HuH-7.5 (cell line): ENCODE measurements at regions not wholly inside any gene's neighbourhood (a gene's known extent, or its start where the extent isn't known, plus 50 kb on each side); places are given as distances from the start of the nearest gene placed in this dataset.
"Not testable (repeated sequence)": the region's sequence is repeated elsewhere in the genome, so short reads cannot be mapped to it uniquely, and the experiment has no call there.

Experiments
- DNase-seq: peaks from one replicate; pipeline ENCODE4 v3.0.0; 2011; ENCODE audit warnings: low spot score

DNA sequence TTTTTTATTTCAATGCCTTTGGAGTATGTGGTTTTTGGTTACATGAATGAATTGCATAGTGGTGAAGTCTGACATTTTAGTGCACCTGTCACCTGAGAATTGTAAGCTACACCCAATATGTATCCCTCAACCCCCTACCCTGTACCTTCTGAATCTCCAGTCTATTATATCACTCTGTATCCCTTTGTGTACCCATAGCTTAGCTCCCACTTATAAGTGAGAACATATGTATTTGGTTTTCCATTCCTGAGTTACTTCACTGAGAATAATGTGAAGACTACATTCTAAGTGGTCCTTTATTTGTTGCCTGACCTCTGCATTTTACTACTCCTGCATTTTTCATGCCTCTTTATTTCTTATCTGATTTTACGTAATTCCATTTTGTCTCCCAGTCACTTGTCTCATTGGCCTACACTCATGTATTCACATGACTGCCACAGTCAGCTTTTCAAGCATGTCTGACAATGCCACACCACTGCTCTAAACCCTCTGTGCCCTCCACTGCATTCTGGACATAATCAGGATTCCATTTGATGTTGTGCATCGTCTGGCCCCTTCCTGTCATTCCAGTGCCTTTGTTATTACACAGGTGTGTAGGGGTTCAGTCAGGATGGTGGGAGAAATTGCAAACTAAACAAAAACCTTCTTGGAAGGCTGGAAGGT lies 1325.5 kb downstream of the XPNPEP1 start:
- no peak for DNase-seq

GRCh38 chr10:108597031-108597430 lies 1326.3 kb downstream of the XPNPEP1 start:
- DNase-seq, result no peak

DNA sequence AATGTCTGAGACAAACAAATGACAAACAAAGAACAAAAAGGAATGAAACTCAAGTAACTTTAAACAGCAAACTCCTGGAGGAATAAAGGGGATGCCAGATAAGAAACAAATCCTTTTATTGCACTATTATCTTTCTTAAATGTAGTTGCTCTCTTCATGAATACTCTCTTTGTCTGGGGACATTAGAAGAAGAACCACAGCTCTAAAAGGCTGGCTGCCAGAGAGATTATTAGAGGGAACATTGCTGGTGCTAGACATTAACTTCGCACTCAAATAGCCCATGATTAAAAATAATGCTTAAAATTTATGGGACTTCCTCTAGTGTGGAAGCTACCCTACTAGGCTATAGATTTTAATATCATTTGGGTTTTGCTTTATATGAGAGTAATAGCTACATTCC lies 1330.4 kb downstream of the XPNPEP1 start:
- DNase-seq, result no peak

DNA sequence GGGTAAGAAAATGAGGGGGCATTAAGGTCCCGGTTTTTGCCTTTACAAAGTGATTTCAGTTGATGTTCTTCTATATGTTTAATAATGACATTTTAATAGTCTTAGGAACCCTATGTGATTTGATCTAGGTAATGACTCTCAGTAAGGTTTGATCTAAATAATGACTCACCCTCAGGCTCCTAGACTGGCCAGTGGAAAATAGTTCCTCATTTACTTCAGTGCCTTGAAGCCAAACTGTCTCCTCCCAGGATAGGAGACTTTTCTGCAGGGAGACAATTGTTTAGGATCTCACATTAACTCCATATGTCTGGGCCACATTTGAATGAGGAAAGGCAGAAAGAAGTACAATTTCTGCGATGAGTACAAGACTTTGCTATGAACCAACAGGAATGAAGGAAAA lies 1331.9 kb downstream of the XPNPEP1 start:
- DNase-seq, result no peak

- DNase-seq, result no peak
Measured at GRCh38 chr10:108586424-108586823, 1336.9 kb downstream of the XPNPEP1 start.

- no peak for DNase-seq
Measured at GRCh38 chr10:108583877-108584276, 1339.4 kb downstream of the XPNPEP1 start.

- no peak for DNase-seq
Measured at GRCh38 chr10:108582888-108583287, 1340.4 kb downstream of the XPNPEP1 start.

GRCh38 chr10:108582387-108582786 lies 1340.9 kb downstream of the XPNPEP1 start:
- peak; percentile 22 for DNase-seq

- no peak for DNase-seq
Measured at GRCh38 chr10:108578258-108578657, 1345.1 kb downstream of the XPNPEP1 start.

DNA sequence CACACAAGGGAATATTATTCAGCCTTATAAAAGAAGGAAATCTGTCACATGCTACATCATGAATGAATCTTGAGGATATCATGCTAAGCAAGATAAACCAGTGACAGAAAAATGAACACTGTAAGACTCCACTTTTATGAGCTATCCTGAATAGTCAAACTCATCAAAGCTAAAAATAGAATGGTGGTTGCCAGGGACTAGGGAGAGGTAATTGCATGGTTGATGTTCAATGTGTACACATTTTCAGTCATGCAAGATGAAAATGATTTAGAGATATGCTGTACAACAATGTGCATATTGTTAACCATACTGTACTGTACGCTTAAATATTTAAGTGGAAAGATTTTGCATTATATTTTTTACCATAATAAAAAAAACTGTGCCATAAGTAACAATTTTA lies 1349.1 kb downstream of the XPNPEP1 start:
- no peak for DNase-seq

DNA sequence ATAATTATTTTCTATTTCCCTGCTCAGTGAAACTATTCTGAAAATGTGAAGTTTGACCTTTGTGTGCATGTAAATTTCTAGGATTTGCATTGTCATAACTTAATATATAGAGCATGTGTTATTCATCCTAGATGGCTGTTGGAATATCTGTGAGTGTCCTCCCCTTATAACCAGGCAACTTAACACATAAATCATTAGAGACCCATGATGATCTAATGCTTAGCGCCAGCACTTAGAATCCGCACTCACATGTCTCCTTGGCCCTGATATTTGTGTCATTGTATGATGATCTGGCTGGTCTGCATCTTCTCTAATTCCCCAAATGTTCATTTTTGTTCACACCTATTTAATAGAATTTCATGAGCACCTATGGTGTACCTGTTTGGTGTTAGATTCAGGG lies 1354.5 kb downstream of the XPNPEP1 start:
- DNase-seq, result no peak

GRCh38 chr10:108567899-108568752 lies 1355.2 kb downstream of the XPNPEP1 start:
- no peak for DNase-seq

DNA sequence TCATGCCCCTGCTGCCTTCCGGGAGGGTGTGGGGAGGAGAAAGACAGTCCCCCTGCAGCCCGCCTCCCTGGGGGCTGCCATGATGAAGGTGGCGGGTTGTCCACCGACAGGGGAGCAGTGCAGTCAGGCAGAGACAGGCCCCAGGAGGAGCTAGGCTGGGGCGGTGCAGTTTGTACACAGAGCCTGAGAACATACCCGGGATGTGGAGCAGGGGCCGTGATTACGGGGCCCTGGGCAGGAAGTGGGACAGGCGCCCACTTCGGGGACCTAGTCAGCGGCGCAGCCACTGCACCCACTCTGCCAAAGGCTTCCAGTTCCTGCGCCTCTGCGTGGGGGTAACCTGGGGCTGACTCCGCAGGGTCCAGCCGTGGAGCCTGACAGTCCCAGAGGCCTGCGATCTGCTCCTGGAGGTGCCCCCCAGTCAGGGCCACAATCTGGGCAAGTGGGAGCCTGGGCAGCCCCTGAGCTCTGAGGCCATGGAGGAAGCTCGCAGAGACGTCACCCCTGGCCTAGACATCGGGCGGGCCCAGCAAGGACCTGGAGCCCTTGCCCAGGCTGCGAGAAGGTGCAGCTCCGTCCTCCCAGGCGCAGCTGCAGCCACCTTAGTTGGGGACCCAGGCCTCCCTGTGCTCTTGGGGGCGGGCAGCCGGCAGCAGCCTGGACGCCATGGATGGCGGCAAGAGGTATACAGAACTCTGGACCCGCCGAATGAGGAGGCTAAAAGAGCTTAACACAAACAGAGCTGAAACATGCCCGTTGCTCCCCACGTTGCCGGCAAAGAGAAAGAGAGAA lies 1356.8 kb downstream of the XPNPEP1 start:
- DNase-seq, result no peak

GRCh38 chr10:108562105-108562504 lies 1361.2 kb downstream of the XPNPEP1 start:
- no peak for DNase-seq

DNA sequence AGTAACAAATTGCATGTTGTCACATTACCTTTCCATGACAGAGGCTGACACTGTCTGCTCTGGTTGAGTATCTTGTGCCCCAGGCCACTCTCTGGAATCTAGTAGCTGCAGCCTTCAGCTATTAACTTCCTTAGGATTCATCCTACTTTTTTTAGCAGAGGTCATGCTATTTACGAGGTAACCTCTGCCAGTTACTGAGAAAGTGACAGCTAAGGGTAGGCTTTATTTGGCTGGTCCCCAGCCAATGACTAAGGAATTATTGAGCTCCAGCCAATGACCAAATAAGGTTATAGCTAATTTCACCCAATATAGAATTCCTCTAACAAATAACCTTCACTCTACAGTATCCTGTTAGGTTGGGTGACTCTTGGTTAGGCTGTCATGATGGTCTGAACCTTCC lies 1361.7 kb downstream of the XPNPEP1 start:
- no peak for DNase-seq

DNA sequence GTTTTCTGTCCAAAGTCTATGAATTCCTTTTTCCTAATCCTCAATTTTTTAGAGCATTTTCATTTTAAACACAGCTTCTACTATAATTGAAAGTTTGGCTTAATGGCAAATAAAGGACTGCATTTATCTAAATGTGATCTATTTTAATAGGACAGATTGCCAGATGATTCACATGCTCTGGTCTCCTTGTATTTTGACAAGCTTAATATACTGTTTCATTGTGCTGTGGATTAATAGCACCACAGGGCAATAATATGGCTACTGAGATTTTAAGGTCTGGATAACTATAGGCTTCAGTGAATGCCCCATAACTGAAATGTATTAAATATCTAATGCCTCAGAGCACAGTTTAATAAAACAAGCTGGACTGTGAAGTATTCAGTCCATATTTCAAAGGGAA lies 1362.8 kb downstream of the XPNPEP1 start:
- DNase-seq, result no peak

DNA sequence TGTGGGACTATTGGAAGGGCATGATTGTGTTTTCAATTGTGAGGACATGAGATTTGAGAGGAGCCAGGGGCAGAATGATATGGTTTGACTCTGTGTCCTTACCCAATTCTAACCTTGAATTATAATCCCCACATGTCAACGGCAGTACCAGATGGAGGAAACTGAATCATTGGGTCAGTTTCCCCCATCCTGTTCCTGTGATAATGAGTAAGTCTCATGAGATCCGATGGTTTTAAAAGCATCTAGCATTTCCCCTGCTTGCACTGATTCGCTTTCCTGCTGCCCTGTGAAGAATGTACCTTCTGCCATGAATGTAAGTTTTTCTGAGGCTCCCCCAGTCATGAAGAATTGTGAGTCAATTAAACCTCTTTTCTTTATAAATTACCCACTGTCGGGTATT lies 1367.1 kb downstream of the XPNPEP1 start:
- DNase-seq, result no peak

GRCh38 chr10:108545921-108546320 lies 1377.4 kb downstream of the XPNPEP1 start:
- no peak for DNase-seq

DNA sequence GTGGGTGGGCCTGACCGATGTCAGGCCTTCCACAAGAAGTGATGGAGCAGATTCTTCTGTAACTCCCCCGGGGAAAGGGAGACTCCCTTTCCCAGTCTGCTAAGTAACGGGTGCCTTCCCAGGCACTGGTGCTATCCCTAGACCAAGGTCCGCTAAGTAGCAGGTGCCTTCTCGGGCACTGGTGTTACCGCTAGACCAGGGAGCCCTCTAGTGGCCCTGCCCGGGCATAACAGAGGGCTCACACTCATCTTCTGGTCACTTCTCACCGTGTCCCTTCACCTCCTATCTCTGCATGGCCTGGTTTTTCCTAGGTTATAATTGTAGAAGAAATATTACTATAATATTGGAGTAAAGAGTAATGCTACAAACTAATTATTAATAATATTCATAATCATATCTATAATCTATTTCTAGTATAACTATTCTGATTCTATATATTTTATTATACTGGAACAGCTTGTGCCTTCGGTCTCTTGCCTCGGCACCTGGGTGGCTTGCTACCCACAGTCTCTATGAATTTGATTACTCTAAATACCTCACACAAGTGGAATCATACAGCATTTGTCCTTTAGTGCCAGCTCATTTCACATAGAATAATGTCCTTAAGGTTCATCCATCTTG lies 1378.7 kb downstream of the XPNPEP1 start:
- no peak for DNase-seq

GRCh38 chr10:108533551-108533950 lies 1369.0 kb upstream of the SORCS1 start:
- DNase-seq, result not testable (repeated sequence)

DNA sequence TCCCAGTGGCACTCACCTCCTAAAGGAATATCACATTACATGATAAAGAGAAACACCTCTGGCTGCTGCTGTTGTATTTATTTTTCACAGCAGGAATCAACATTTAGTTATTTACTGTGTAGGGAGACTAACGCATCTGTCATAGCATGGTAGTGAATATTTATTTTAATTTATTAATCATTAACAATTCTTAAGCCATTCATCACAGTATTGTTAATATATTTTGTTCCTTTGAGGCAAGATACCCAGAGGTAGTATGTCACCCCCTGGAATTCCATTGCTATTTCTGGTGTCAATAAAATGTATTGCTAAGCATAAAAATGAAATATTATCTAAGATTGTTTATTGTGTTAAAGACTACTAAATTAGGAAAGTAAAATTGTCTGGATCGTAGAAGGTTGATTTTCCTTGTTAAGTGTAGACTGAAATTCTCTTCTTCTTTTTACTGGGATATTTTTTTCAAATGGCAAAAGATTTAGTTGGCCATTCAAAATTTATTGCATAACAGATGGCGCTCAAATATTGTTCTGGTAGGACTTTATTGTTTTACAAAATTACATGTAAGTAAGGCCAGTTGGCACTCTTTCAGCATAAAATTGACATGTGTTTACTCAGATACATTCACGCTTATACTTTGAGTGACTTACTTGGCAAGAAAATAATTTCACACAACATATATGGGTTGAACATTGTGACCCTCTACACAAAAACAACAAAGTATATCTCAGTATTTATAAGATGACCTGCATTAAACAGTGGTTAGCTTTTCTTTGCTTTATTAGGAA lies 1358.7 kb upstream of the SORCS1 start:
- DNase-seq, result no peak
